ENCODE measurements at regions not wholly inside any gene's neighbourhood (a gene's known extent, or its start where the extent isn't known, plus 50 kb on each side); places are given as distances from the start of the nearest gene placed in this dataset.

DNA sequence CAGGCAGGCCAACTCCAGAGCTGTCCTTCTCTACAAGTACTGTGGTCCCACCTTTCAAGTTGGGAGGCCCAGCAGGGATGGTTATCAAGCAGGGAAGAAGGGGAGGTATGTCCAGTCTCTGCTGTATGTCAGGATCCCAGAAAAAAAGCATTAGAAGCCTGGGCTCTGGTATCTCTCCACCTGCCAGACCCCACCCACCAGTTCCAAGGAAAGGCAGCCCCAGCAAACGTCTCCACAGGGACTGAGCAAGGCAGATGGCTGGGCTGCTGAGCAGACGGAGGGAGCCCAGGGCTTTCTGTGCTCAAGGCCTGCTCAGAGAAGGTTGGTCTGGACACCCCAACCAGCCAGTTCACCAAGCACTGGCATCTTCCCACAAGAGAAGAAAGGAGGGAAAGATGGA lies 287.8 kb downstream of the XXYLT1 start:
- no peak for FAIRE-seq
- DNase-seq (ENCODE audit: extremely low spot score, insufficient read length, low read depth) = no peak

DNA sequence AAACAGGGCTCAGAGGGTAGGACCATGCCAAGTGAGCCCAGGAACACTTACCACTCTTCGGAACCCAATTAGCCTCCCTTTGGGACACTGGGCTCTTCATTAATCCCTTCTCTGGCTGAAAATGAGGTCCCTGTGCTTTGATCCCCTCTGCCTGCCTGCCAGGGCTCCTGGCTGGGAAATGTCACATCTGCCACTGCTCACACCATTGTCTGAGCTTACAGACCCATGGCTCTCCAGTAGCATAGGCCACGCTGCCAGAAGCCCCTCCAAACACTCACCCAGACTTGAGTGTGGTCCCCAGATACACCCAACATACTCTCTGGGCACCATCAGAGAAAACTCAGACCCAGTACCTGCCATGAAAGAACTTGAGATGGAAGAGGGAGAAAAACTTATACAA lies 287.3 kb downstream of the XXYLT1 start:
- FAIRE-seq (no peak), DNase-seq (ENCODE audit: extremely low spot score, insufficient read length, low read depth) (no peak)

- FAIRE-seq = no peak
Measured at GRCh38 chr3:194984066-194984465, 286.9 kb downstream of the XXYLT1 start.

GRCh38 chr3:194984622-194985021 lies 286.3 kb downstream of the XXYLT1 start:
- FAIRE-seq (no peak), DNase-seq (ENCODE audit: extremely low spot score, insufficient read length, low read depth) (no peak)

More at GRCh38 chr3:194984066-194984465, 286.9 kb downstream of the XXYLT1 start:
- DNase-seq (ENCODE audit: extremely low spot score, insufficient read length, low read depth) = no peak

- DNase-seq (ENCODE audit: extremely low spot score, insufficient read length, low read depth) (no peak), FAIRE-seq (no peak)
Measured at GRCh38 chr3:194985031-194985578, 285.9 kb downstream of the XXYLT1 start.

DNA sequence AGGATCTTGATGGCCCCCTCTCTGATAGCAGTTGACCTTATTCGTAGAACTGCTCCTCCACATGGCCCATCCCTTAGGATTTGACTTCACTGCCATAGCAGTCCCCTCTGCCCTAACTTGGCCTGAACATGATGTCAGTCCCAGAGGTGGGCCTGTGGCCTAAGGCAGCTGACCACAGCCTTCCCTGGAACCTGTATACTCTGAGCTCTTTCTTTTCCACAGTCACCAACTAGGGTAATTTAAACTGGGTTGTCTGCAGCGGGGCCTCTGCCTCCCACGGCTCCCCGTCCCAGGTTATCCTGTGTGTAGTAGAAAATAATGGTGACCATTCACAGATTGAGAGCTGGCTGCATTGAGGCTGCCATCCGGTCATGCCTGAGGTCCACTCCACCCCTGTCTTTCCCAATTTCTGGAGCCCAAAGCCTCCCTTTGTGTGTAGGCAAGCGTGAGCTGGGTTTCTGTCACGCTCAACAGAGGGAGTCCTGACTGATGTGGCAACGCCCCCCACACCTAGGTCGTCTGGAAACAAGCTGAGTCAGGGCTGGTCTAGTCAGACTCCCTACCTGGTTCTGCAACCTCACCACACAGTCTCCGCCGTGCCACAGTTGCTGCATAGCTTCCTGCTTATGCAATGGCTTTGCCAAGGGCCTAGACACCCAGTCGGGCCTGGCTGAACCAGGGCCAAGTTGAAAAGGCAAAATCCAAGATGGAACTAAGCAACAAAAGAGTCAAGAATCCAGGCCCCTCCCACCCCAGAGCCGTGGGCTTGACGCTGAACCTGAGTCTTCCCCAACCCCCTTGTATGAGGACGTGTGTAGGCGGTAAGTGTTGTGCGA lies 284.5 kb downstream of the XXYLT1 start:
- FAIRE-seq = no peak
- DNase-seq (ENCODE audit: extremely low spot score, insufficient read length, low read depth) = no peak

- no peak for DNase-seq (ENCODE audit: extremely low spot score, insufficient read length, low read depth)
- no peak for FAIRE-seq
Measured at GRCh38 chr3:194987571-194988494, 283.1 kb downstream of the XXYLT1 start.

DNA sequence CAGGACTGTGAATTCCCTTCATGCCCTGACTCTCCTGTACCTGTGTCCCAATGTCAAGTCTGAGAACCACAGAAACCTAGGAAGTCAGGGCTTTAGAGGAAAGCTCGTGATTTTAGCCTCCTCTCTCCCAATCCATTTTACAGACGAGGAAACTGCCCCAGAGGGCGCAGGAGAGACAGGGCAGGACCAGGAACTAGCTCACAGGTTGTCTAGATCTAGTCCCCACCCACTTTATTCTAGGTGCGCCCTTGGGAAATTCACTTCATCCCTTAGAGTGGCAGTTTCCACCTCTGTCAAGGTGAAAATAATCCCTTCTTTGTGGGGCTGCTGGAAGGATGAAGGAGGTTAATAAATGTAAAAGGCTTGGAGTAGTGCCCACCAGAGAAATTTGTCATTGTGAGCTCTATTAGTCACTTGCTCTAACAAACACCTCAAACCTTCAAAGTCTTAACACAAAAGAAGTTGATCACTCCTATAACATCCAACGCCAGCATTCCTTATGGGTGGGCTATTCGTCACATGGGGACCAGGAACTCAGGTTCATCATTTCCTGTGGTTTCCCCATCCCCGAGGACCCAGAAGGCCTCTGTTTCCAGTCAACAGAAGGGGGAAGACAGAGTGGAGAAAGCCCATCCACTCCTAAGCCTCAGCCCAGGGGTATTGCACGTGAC lies 282.3 kb downstream of the XXYLT1 start:
- FAIRE-seq (no peak), DNase-seq (ENCODE audit: extremely low spot score, insufficient read length, low read depth) (no peak)

DNA sequence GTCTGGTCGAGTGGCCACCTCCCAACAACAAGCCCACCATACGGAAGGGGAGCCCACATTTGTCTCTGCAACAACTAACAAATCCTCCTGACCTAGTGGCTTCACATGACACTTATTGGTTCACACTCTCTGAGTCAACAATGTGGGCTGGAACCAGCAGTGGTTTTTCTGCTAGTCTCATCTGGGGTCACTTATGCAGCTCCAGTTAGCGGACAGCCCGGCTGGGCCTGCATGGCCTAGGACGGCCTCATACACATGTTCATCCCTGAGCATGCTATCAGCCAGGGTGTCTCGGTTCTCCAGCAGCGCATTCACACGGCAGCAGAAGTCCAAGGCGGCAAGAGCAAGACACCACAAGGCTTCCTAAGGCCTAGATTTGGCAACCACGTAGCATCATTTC lies 281.7 kb downstream of the XXYLT1 start:
- DNase-seq (ENCODE audit: extremely low spot score, insufficient read length, low read depth) (no peak), FAIRE-seq (no peak)

DNA sequence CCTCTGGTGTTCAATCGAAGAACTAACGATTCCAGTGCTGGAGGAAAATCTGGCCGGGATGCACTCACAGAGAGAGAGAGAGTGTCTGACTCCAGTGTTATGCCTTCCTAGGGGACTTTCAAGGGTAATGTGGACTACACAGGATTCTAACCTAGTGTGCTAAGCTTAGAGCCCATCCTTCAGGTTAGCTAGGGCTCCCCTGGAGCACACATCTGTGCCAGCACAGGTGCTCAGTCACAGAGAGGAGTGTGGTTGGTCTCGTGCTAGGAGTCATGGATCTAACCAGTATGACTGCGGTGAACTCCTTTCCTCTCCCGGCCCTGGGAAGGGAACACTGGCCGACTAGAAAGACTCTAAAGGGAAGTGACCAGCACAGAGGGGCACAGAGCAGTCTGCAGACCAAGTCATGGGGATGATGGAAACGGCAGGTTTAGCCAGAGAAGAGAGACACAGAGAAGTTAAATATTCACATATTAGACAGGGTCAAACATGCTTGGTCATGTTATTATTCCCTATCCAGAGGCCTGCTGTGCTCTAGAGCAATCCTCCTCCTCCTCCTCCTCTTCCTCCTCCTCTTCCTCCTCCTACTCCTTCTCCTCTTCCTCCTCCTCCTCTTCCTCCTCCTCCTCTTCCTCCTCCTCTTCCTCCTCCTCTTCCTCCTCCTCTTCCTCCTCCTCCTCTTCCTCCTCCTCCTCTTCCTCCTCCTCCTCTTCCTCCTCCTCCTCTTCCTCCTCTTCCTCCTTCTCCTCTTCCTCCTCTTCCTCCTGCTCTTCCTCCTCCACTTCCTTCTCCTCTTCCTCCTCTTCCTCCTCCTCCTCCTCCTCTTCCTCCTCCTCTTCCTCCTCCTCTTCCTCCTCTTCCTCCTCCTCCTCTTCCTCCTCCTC lies 280.3 kb downstream of the XXYLT1 start:
- FAIRE-seq = no peak
- DNase-seq (ENCODE audit: extremely low spot score, insufficient read length, low read depth) = no peak

DNA sequence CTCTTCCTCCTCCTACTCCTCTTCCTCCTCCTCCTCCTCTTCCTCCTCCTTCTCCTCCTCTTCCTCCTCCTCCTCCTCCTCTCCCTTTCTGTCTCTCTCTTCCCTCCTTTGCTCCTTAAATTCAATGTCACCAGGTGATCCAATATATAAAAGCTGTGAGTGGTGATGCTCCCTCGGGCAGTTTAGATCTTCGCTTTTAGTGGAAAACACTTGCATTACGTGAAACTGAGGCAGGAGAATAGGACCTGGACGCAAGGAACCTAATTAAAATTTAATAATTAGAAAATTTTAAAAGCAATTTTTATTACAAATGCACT lies 279.7 kb downstream of the XXYLT1 start:
- no peak for DNase-seq (ENCODE audit: extremely low spot score, insufficient read length, low read depth)
- FAIRE-seq = no peak

GRCh38 chr3:194993896-194994295 lies 277.1 kb downstream of the XXYLT1 start:
- FAIRE-seq = no peak
- no peak for DNase-seq (ENCODE audit: extremely low spot score, insufficient read length, low read depth)

GRCh38 chr3:194994551-194994981 lies 276.4 kb downstream of the XXYLT1 start:
- DNase-seq (ENCODE audit: extremely low spot score, insufficient read length, low read depth) (no peak), FAIRE-seq (no peak)

GRCh38 chr3:194995334-194995733 lies 275.6 kb downstream of the XXYLT1 start:
- DNase-seq (ENCODE audit: extremely low spot score, insufficient read length, low read depth) (no peak), FAIRE-seq (no peak)

DNA sequence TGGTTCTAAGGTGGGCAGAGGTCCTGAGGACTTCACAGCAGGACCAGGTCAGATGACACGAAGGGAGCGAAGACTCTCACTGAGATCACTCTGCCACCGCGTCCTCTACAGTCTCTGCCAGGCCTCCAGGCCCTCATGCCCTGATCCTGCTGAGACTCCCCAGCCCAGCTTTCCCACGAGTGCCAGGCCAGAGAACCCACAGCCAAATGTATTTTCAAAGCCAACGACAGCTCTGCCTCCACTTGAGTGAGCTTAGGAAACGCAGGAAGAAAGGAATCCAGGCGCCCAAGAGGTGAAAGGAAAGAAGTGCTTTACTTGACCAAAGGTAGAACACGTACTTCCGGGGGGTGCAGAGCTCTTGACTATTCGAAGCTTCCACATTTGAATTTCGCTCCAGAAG lies 275.0 kb downstream of the XXYLT1 start:
- DNase-seq (ENCODE audit: extremely low spot score, insufficient read length, low read depth) = no peak
- FAIRE-seq = no peak

- DNase-seq (ENCODE audit: extremely low spot score, insufficient read length, low read depth) = no peak
- no peak for FAIRE-seq
Measured at GRCh38 chr3:194996746-194997145, 274.2 kb downstream of the XXYLT1 start.

DNA sequence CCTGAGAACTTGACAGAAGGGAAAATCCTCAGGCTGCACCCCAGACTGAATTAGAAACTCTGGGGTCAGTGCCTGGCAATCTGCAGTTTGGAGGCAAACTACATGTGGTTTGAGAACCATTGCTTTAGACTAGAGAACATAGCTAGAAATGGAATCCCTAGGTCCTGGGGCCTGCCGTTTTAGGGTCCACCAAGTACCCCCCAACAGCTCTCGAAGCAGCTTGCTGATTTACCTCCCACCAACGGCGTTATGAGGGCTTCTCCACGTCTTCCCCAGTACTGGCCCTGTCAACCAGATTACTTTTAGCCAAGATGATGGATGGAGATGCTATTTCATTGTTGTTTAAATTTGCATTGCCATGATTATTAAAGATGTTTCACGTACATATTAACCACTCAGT lies 272.5 kb downstream of the XXYLT1 start:
- DNase-seq (ENCODE audit: extremely low spot score, insufficient read length, low read depth) (no peak), FAIRE-seq (no peak)

GRCh38 chr3:194998948-194999347 lies 272.0 kb downstream of the XXYLT1 start:
- no peak for DNase-seq (ENCODE audit: extremely low spot score, insufficient read length, low read depth)
- FAIRE-seq = no peak

DNA sequence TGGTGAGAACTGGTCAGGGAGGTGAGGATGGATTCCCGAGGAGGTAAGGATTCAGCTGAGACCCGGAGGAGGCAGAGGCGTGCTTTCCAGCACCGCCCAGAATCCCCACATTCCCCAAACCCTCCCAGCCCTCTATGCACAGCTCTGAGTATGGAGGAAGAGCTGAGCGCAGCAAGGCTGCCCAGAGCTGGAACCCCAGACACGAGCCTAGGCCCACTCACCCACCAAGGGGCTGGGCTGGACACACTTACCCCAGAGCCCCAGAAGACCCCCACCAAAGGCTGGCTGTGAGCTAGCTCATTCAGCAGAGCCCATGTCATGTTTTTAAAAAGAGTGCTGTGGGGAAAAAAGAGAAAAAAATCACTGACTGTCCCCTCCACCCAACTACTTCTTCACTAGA lies 271.5 kb downstream of the XXYLT1 start:
- FAIRE-seq = no peak
- no peak for DNase-seq (ENCODE audit: extremely low spot score, insufficient read length, low read depth)

Measured in GM18507 (cell line).